WTC11 (cell line): ENCODE measurements at regions not wholly inside any gene's neighbourhood (a gene's known extent, or its start where the extent isn't known, plus 50 kb on each side); places are given as distances from the start of the nearest gene placed in this dataset.

ENCODE experiments used
- ESRRA ChIP-seq: sonication (generic); formaldehyde crosslinking; IDR thresholded peaks from 2 replicates; pipeline ENCODE4 v1.8.1; 2022; ENCODE audit warnings: mild to moderate bottlenecking, missing genetic modification reagents, borderline replicate concordance
- MAX ChIP-seq: sonication (generic); formaldehyde crosslinking; IDR thresholded peaks from 2 replicates; pipeline ENCODE4 v1.8.0; 2022; ENCODE audit warnings: mild to moderate bottlenecking, missing genetic modification reagents
- NR2C2 ChIP-seq: sonication (generic); formaldehyde crosslinking; IDR thresholded peaks from 2 replicates; pipeline ENCODE4 v1.8.0; 2022; ENCODE audit warnings: mild to moderate bottlenecking, missing genetic modification reagents
- SMAD3 ChIP-seq: sonication (generic); formaldehyde crosslinking; IDR thresholded peaks from 2 replicates; pipeline ENCODE4 v1.8.0; 2022; ENCODE audit warnings: missing genetic modification reagents, mild to moderate bottlenecking, borderline replicate concordance
- ZNF138 ChIP-seq: sonication (generic); formaldehyde crosslinking; conservative IDR thresholded peaks from 2 replicates; pipeline ENCODE4 v1.8.1; 2022; ENCODE audit warnings: mild to moderate bottlenecking, moderate library complexity, missing genetic modification reagents
- TF ChIP-seq, protein P1 (sequence below): fragments of 200-600 bp; IDR thresholded peaks from 2 replicates; pipeline ENCODE4 v1.8.0; 2022; ENCODE audit warnings: antibody characterized with exemption

- TF ChIP-seq ZNF138 (CRISPR knock-in tag) (no peak), SMAD3 (CRISPR knock-in tag) (no peak), ESRRA (no peak), MAX (CRISPR knock-in tag) (no peak), NR2C2 (CRISPR knock-in tag) (no peak)
- TF ChIP-seq, protein P1, sequence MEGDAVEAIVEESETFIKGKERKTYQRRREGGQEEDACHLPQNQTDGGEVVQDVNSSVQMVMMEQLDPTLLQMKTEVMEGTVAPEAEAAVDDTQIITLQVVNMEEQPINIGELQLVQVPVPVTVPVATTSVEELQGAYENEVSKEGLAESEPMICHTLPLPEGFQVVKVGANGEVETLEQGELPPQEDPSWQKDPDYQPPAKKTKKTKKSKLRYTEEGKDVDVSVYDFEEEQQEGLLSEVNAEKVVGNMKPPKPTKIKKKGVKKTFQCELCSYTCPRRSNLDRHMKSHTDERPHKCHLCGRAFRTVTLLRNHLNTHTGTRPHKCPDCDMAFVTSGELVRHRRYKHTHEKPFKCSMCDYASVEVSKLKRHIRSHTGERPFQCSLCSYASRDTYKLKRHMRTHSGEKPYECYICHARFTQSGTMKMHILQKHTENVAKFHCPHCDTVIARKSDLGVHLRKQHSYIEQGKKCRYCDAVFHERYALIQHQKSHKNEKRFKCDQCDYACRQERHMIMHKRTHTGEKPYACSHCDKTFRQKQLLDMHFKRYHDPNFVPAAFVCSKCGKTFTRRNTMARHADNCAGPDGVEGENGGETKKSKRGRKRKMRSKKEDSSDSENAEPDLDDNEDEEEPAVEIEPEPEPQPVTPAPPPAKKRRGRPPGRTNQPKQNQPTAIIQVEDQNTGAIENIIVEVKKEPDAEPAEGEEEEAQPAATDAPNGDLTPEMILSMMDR = no peak
Observed at GRCh38 chr10:78300526-78300925, 266.9 kb downstream of the RPS24 start.
